Activated CD8-positive, alpha-beta memory T cell treated with anti-CD3 and anti-CD28 coated beads, Interleukin-2, amount 50 U/mL, for 4 hours (primary cell): ENCODE measurements at regions not wholly inside any gene's neighbourhood (a gene's known extent, or its start where the extent isn't known, plus 50 kb on each side); places are given as distances from the start of the nearest gene placed in this dataset.

ENCODE experiments used
- DNase-seq: peaks from one replicate; pipeline ENCODE4 v3.0.0-alpha.2; 2020

GRCh38 chr1:87685311-87686135 is 356.8 kb downstream of the LMO4 start:
- DNase-seq, result no peak

GRCh38 chr1:87686136-87686495 is 357.4 kb downstream of the LMO4 start:
- DNase-seq, result no peak

- DNase-seq, result no peak
These were observed 358.0 kb downstream of the LMO4 start for GRCh38 chr1:87686671-87687070.

DNA sequence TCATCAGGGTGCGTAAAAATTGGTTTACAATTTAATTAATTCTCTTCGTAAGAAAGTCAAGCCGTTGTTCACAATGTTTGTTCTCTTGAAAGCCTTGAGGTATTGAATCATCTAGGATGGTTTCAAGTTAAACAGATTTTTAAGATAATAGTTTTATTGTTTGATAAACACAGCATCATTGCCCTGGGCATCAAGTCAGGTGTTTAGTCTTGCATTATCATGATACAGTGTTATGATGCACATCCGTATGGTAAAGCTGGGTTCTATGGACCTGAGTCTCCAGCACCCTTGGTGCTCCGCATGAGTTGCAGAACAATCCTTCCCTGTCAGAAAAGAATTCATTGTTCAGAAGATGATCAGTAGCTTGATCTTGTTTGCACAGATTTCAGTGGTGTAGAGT is 359.5 kb downstream of the LMO4 start:
- no peak for DNase-seq

GRCh38 chr1:87689487-87689886 is 360.8 kb downstream of the LMO4 start:
- no peak for DNase-seq

DNA sequence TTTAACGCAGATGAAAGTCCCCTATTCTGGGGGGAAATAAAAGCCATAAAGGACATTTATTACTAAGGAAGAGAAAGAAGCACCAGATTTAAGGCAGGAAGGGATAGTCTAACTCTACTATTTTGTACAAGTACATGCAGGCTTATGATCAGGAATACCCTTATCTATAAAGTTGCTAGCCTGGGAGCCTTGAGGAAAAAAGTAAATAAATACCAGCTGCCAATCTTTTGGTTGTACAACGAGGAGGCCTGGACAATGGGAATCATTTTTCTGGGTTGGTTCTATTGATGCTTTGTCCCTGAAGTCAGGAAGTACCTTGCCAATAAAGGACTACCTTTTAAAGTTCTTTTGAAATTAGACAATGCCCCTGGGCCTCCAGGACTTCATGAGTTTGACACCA is 367.8 kb downstream of the LMO4 start:
- DNase-seq, result no peak

DNA sequence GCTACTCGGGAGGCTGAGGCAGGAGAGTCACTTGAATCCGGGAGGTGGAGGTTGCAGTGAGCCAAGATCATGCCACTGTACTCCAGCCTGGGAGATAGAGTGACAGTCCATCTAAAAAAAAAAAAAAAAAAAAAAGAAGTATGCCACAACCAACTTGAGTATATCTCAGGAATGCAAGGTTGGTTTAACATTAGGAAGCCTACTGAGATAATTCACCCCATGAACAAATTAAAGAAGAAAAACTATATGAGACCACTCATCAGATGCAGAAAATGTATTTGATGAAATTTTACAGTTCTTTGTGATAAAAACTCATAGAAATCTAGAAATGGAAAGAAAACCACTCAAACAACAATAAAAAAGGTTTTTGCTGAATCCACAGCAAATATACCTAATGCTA is 373.8 kb downstream of the LMO4 start:
- DNase-seq, result no peak

- no peak for DNase-seq
These were observed 376.6 kb downstream of the LMO4 start for GRCh38 chr1:87705233-87705632.

GRCh38 chr1:87706203-87706602 is 377.5 kb downstream of the LMO4 start:
- DNase-seq, result no peak

DNA sequence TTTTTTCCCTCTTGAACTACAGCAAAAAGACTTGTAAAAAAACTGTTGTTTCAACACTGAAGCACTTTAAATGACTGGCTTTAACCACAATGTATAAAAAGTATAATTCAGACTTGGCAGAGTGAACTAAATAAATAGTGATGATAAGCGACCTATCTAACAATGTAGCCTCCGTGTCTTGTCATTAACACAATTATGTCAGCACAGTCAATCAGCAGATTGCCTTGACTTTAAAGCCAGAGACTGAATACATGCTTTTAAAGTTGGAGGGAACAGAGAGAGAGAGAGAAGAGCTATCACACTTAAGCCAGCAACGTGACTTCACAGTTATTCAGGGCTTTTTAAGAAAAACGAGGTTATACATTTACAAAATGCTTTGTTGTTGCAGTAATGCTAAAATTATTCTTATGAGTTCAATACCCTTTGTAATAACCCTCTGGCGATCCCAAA is 378.1 kb downstream of the LMO4 start:
- DNase-seq, result no peak

DNA sequence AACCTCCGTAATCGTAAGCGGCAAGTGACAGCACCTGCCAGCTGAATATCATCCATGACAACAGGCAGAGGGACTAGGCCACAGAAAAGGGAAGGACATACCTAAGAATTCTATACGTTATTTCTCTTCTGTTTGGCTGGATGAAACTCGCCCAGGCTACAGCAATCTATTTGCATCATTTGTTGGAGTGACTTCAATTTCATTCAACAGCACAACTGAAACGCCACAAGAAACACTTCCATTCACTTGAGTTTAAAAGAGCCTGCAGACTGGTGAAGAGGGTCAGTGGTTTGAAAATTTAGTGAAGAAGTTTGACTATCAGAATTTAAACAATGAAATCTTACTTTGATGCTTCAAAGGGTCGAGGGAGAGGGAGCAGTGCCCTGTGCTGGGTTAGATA is 378.7 kb downstream of the LMO4 start:
- no peak for DNase-seq

- no peak for DNase-seq
These were observed 383.8 kb downstream of the LMO4 start for GRCh38 chr1:87712261-87713010.

GRCh38 chr1:87714278-87714677 is 385.6 kb downstream of the LMO4 start:
- DNase-seq, result no peak

DNA sequence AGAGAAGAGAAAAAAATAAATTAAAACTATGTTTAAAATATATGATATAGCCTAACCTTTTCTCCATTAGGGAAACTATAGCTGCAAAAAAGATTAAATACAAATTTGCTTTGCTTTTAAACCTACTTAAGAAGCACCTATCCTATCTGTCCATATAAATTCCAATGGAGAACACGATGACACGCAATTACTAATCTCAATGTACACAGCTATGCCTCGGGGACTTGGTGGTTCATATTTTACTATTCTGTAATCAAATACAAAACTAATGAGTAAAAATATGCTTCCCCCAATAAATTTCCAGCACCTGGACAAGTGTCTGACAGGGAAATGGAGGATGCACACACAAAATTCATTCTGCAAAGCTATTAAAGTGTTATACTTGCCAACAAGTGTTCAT is 386.4 kb downstream of the LMO4 start:
- DNase-seq, result no peak

GRCh38 chr1:87715471-87715870 is 386.8 kb downstream of the LMO4 start:
- DNase-seq, result no peak

GRCh38 chr1:87717157-87717670 is 388.5 kb downstream of the LMO4 start:
- DNase-seq, result no peak

DNA sequence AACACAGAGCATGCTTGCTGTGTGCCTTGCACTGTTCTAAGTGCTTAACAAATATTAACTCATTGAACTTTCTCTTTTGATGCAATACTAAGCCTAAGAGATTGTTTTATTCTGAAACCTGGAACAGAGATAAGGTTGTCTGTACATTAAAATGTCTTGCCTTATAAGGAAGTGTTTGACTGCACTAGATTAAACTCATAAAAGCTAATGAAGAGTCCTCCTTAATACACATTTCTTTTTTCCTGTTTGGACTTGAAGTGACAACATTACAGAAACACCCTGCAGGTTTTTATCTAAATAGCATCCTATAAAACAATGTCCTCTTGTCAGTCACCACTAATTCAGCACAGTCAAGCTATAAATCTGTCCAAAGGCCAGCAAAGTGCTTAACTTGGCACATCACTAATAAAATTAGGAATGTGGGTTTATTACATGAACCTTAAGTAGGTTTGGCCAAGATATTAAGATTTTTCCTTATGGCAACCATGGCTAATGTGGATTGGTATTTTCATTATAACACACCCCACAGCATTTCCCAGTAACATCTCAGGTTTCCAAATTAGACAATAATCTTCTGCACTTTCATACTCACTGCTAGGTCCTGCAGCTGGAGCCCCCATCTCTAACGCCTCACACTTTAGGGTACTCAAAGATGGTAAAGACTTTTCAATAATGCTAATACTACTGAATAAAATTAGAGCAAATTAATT is 389.7 kb downstream of the LMO4 start:
- no peak for DNase-seq

GRCh38 chr1:87719658-87720057 is 391.0 kb downstream of the LMO4 start:
- no peak for DNase-seq

GRCh38 chr1:87720561-87720960 is 391.9 kb downstream of the LMO4 start:
- no peak for DNase-seq

GRCh38 chr1:87723193-87723592 is 394.5 kb downstream of the LMO4 start:
- DNase-seq, result no peak

DNA sequence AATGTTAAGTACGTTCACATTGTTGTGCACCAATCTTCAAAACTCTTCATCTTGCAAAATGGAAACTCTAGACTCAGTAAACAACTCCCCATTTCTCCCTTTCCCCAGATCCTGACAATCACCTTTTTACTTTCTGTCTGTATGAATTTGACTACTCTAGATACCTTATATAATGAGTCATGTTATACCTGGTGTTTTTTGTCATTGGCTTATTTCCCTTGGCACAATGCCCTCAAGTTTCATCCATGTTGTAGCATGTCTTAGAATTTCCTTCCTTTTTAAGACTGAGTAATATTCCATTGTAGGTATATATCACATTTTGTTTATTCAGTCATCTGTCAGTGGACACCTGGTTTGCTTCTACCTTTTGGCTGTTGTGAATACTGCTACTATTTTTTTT is 399.5 kb downstream of the LMO4 start:
- DNase-seq, result no peak

DNA sequence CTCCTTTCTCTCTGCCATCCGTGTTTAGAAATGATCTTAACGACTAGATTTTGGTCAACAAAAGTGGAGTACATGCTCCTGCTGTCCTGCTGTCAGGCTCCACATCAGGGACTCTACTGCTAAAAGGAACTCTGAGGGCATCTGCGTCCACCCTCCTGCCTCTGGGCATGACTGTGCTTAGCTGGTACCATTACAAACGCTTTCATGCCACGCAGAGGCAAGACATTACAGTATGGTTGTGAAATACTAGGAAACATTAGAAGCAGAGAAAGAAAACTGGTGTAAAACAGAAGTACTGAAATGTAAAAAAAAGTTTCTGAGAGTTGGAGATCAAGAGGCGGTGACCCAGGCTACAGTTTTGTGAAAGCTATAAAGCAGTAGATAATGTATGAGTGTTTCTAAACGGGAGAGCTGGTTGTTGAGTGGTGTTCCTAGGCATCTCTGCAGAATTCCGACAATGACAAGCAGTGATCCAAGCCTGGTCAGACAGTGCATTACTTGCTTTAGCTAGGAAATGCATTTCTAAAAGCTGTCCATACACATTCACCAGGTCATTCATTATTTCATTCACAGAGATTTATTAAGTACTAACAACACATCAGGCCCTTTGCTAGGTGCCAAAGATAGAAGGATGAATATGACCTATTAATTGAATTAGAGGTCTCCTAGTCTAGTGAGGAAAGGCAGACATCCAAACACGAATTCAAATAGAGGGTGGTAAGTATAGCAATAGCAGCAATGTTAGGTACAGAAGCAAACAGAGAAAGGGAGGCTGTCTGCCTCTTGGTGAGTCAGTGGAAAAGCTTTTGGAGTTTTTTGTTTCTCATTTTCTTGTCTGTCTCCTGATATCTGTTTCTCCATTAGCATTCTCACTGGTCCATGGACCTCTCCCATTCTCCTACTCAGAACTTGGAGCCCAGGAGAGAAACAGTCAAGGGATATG is 401.9 kb downstream of the LMO4 start:
- DNase-seq, result no peak
